ENCODE measurements at regions not wholly inside any gene's neighbourhood (a gene's known extent, or its start where the extent isn't known, plus 50 kb on each side); places are given as distances from the start of the nearest gene placed in this dataset.

- TF ChIP-seq CTCF (IDR thresholded peaks at IDR 0.05) (no peak), POLR2A (IDR thresholded peaks at IDR 0.05) (no peak)
Measured at GRCh38 chr4:132169660-132170059, 979.4 kb upstream of the PCDH10 start.

Data from Peyer's patch (tissue), 4 donors.